Liver (tissue), 8 donors: ENCODE measurements at regions not wholly inside any gene's neighbourhood (a gene's known extent, or its start where the extent isn't known, plus 50 kb on each side); places are given as distances from the start of the nearest gene placed in this dataset.
"Not testable (repeated sequence)": the region's sequence is repeated elsewhere in the genome, so short reads cannot be mapped to it uniquely, and the experiment has no call there.

Experiments used
- DNase-seq: peaks from one replicate; pipeline ENCODE4 v3.0.0-alpha.2; 2017; ENCODE audit warnings: low spot score
- H3K27ac ChIP-seq, 2 donors: one replicate each; pipeline ENCODE4 v1.7.0; 2013; ENCODE audit warnings: inconsistent platforms in 2 of 2, low read length in 2 of 2, control low read depth in 1 of 2, low read depth in 1 of 2, mild to moderate bottlenecking in 1 of 2
- H3K27me3 ChIP-seq, 4 donors: one replicate each; pipeline versions ENCODE4 v1.6.1 to v1.7.0; 2013; ENCODE audit warnings: low read length in 3 of 4, inconsistent platforms in 1 of 4, mild to moderate bottlenecking in 1 of 4, moderate library complexity in 1 of 4; ENCODE audit not compliant: control insufficient read depth in 4 of 4, insufficient read depth in 4 of 4
- H3K36me3 ChIP-seq, 4 donors: one replicate each; pipeline versions ENCODE4 v1.6.1 to v1.7.0; 2013; ENCODE audit warnings: low read length in 3 of 4, mild to moderate bottlenecking in 3 of 4, low read depth in 1 of 4, moderate library complexity in 1 of 4; ENCODE audit not compliant: control insufficient read depth in 4 of 4, insufficient read depth in 3 of 4
- H3K4me1 ChIP-seq, 4 donors: one replicate each; pipeline versions ENCODE4 v1.6.1 to v1.7.0; 2013; ENCODE audit warnings: low read length in 3 of 4, mild to moderate bottlenecking in 3 of 4, moderate library complexity in 1 of 4; ENCODE audit not compliant: control insufficient read depth in 4 of 4, insufficient read depth in 4 of 4
- H3K4me3 ChIP-seq, 3 donors: one replicate each; pipeline versions ENCODE4 v1.6.1 to v1.7.0; 2013; ENCODE audit warnings: low read length in 3 of 3, control low read depth in 1 of 3, low read depth in 1 of 3, mild to moderate bottlenecking in 1 of 3
- H3K9ac ChIP-seq, 2 donors: one replicate each; pipeline ENCODE4 v1.7.0; 2013; ENCODE audit warnings: low read length in 2 of 2, mild to moderate bottlenecking in 2 of 2, moderate library complexity in 2 of 2, control low read depth in 1 of 2, low read depth in 1 of 2
- H3K9me3 ChIP-seq, 4 donors: one replicate each; pipeline versions ENCODE4 v1.6.1 to v1.7.0; 2013; ENCODE audit warnings: low read length in 3 of 4; ENCODE audit not compliant: control insufficient read depth in 4 of 4
- FOXA1 ChIP-seq: IDR thresholded peaks from 2 replicates; pipeline ENCODE4 v1.6.1; 2016; ENCODE audit warnings: antibody characterized with exemption
- FOXA2 ChIP-seq: IDR thresholded peaks from 2 replicates; pipeline ENCODE4 v1.6.1; 2016; ENCODE audit warnings: antibody characterized with exemption
- GABPA ChIP-seq, 2 donors: IDR thresholded peaks in 1 of 2; conservative IDR thresholded peaks in 1 of 2; 2 replicates each; pipeline ENCODE4 v1.6.1; 2016; ENCODE audit warnings: antibody characterized with exemption in 2 of 2, mild to moderate bottlenecking in 1 of 2, moderate library complexity in 1 of 2
- HNF4A ChIP-seq, 2 donors: conservative IDR thresholded peaks; 2 replicates each; pipeline ENCODE4 v1.6.1; 2016; ENCODE audit warnings: antibody characterized with exemption in 2 of 2, mild to moderate bottlenecking in 2 of 2
- RAD21 ChIP-seq, 2 donors: IDR thresholded peaks; 2 replicates each; pipeline ENCODE4 v1.6.1; 2016; ENCODE audit warnings: antibody characterized with exemption in 2 of 2, mild to moderate bottlenecking in 2 of 2
- REST ChIP-seq: IDR thresholded peaks from 2 replicates; pipeline ENCODE4 v1.6.1; 2016; ENCODE audit warnings: antibody characterized with exemption, mild to moderate bottlenecking
- SP1 ChIP-seq: IDR thresholded peaks from 2 replicates; pipeline ENCODE4 v1.6.1; 2018; ENCODE audit warnings: antibody characterized with exemption, mild to moderate bottlenecking
- YY1 ChIP-seq: IDR thresholded peaks from 2 replicates; pipeline ENCODE4 v1.6.1; 2016; ENCODE audit warnings: antibody characterized with exemption, mild to moderate bottlenecking
- ZBTB33 ChIP-seq: IDR thresholded peaks from 2 replicates; pipeline ENCODE4 v1.6.1; 2016; ENCODE audit warnings: antibody characterized with exemption
- WGBS: extraction: QIAGEN DNeasy Blood & Tissue Kit; methylation state at CpG from one replicate; pipeline ENCODE4 v1.1.7; 2013; 5-methylcytosine and 5-hydroxymethylcytosine counted together
- TF ChIP-seq, protein P1 (sequence below): IDR thresholded peaks from 2 replicates; pipeline ENCODE4 v1.6.1; 2016; ENCODE audit warnings: antibody characterized with exemption
- TF ChIP-seq, protein P2 (sequence below): IDR thresholded peaks from 2 replicates; pipeline ENCODE4 v1.6.1; 2016; ENCODE audit warnings: antibody characterized with exemption
- TF ChIP-seq, protein P3 (sequence below): fragments of 150-350 bp; IDR thresholded peaks from 2 replicates; pipeline ENCODE4 v1.5.1; 2017; ENCODE audit warnings: improper control_type of control experiment, low read depth, low read length; ENCODE audit not compliant: missing input control
- donor health status: healthy.
- donor health status: healthy.
- donor health status: healthy.
- donor health status: healthy.
- donor health status: healthy.

- TF ChIP-seq REST (no peak), FOXA2 (no peak), GABPA (IDR thresholded peaks at IDR 0.05 in 1 of 2, conservative IDR thresholded peaks at IDR 0.05 in 1 of 2) (no peak), ZBTB33 (no peak), SP1 (no peak), RAD21 (IDR thresholded peaks at IDR 0.05) (no peak)
- Histone ChIP-seq H3K4me3 (no peak overlapping the region), H3K27ac (no peak overlapping the region), H3K36me3 (no peaks in the 10 kb centered on the region), H3K9ac (no peak overlapping the region), H3K4me1 (peaks cover 0 to 4% (median 0%) of the 10 kb centered on the region in 4 donors), H3K9me3 (no peaks in the 10 kb centered on the region), H3K27me3 (no peaks in the 10 kb centered on the region)
- WGBS: 45% methylated on average over 6 of the region's 6 CpGs
- DNase-seq: no peak
These were observed 314.2 kb upstream of the PUDP start for GRCh38 chrX:7462110-7462509.

DNA sequence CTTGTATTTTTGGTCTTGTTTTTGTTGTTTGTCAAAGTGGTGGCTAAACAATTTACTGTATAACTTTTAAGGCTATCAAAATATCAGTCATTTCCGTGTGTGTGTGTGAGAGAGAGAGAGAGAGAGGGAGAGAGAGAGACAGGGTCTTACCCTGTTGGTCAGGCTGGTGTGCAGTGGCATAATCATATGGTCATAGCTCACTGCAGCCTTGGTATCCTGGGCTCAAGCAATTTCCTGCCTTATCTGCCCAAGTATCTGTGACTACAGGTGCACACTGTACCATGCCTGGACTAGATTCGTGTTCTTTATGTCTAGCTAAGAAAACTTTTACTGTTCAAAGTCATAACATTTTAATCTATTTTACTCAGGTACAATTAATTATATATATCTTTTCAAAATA, 313.1 kb upstream of the PUDP start:
- not testable (repeated sequence) for H3K27ac ChIP-seq, H3K27me3 ChIP-seq, H3K4me3 ChIP-seq, H3K36me3 ChIP-seq, DNase-seq, H3K4me1 ChIP-seq, H3K9ac ChIP-seq, H3K9me3 ChIP-seq
- 40% methylated on average over 2 of the region's 2 CpGs for WGBS

GRCh38 chrX:7447801-7448499, 300.0 kb upstream of the PUDP start:
- Histone ChIP-seq H3K27me3 (no peaks in the 10 kb centered on the region), H3K9ac (no peak overlapping the region), H3K4me1 (no peaks in the 10 kb centered on the region), H3K36me3 (no peaks in the 10 kb centered on the region), H3K4me3 (no peak overlapping the region), H3K9me3 (no peaks in the 10 kb centered on the region), H3K27ac (no peak overlapping the region)
- WGBS: 74% methylated on average over 8 of the region's 8 CpGs
- no peak for DNase-seq
- no peak for TF ChIP-seq FOXA1
- TF ChIP-seq FOXA2: no peak
- no peak for TF ChIP-seq REST
- TF ChIP-seq, protein P1, sequence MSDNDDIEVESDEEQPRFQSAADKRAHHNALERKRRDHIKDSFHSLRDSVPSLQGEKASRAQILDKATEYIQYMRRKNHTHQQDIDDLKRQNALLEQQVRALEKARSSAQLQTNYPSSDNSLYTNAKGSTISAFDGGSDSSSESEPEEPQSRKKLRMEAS: no peak
- no peak for TF ChIP-seq SP1
- no peak for TF ChIP-seq YY1
- TF ChIP-seq HNF4A (conservative IDR thresholded peaks at IDR 0.05): no peak
- TF ChIP-seq RAD21 (IDR thresholded peaks at IDR 0.05): no peak
- TF ChIP-seq, protein P2, sequence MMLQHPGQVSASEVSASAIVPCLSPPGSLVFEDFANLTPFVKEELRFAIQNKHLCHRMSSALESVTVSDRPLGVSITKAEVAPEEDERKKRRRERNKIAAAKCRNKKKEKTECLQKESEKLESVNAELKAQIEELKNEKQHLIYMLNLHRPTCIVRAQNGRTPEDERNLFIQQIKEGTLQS: no peak
- TF ChIP-seq, protein P3, sequence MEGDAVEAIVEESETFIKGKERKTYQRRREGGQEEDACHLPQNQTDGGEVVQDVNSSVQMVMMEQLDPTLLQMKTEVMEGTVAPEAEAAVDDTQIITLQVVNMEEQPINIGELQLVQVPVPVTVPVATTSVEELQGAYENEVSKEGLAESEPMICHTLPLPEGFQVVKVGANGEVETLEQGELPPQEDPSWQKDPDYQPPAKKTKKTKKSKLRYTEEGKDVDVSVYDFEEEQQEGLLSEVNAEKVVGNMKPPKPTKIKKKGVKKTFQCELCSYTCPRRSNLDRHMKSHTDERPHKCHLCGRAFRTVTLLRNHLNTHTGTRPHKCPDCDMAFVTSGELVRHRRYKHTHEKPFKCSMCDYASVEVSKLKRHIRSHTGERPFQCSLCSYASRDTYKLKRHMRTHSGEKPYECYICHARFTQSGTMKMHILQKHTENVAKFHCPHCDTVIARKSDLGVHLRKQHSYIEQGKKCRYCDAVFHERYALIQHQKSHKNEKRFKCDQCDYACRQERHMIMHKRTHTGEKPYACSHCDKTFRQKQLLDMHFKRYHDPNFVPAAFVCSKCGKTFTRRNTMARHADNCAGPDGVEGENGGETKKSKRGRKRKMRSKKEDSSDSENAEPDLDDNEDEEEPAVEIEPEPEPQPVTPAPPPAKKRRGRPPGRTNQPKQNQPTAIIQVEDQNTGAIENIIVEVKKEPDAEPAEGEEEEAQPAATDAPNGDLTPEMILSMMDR: no peak
- TF ChIP-seq ZBTB33: no peak
